ENCODE measurements at regions not wholly inside any gene's neighbourhood (a gene's known extent, or its start where the extent isn't known, plus 50 kb on each side); places are given as distances from the start of the nearest gene placed in this dataset.
"Not testable (repeated sequence)": the region's sequence is repeated elsewhere in the genome, so short reads cannot be mapped to it uniquely, and the experiment has no call there.

DNA sequence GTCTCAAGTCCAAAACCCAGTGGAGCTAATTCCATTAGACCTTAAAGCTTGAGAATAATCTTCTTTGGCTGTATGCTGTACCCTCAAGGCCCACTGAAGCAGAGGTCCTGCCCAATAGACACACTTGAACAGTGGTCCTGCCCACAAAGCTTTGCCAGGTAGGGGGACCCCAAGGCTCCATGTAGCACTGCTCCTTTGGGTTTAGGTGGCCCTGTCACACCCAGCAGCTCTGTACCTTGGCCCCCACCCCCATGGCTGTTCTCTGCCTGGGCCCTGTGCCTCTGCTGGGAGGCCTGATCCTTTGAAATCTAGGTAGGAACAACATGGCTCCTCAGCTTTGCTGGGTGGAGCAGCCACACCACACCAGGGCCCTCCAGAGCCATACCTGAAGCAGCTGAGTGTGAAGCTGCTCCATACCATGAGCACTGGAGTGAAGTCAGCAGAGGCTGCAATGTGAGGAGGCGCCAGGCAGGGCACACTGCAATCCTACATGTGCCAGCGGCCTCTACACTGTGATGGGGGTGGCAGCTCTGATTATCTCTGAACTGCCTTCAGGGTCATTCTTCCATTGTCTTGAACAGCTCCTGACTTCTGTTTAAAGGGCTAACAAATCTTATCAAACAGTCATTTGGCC is 188.0 kb upstream of the CCDC54 start:
- TF ChIP-seq ZFX (IDR thresholded peaks at IDR 0.05; ENCODE audit: borderline replicate concordance): no peak
- TF ChIP-seq, protein P1, sequence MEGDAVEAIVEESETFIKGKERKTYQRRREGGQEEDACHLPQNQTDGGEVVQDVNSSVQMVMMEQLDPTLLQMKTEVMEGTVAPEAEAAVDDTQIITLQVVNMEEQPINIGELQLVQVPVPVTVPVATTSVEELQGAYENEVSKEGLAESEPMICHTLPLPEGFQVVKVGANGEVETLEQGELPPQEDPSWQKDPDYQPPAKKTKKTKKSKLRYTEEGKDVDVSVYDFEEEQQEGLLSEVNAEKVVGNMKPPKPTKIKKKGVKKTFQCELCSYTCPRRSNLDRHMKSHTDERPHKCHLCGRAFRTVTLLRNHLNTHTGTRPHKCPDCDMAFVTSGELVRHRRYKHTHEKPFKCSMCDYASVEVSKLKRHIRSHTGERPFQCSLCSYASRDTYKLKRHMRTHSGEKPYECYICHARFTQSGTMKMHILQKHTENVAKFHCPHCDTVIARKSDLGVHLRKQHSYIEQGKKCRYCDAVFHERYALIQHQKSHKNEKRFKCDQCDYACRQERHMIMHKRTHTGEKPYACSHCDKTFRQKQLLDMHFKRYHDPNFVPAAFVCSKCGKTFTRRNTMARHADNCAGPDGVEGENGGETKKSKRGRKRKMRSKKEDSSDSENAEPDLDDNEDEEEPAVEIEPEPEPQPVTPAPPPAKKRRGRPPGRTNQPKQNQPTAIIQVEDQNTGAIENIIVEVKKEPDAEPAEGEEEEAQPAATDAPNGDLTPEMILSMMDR (IDR thresholded peaks at IDR 0.05): no peak
- H3K27ac ChIP-seq: no peak overlapping the region

DNA sequence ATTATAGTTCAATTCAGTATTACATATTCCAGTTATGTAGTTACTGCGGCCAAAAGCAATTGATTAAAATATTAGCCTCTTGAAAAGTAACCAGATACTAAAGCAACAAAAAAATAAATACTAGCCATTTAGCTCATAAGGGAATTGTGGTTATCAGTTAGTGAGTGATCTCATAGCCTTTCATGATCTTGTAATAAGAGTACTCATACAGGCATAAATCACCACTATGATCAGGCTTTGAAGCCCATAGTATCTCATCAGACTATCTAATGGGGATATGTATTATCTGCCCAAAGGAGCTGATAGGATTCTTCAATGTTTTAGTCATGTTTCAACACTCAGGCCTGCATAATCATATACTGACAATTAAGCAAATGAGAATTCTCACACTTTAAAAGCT is 184.1 kb upstream of the CCDC54 start:
- TF ChIP-seq, protein P1 (IDR thresholded peaks at IDR 0.05): no peak
- TF ChIP-seq ZFX (IDR thresholded peaks at IDR 0.05; ENCODE audit: borderline replicate concordance): no peak
- H3K27ac ChIP-seq: no peak overlapping the region

DNA sequence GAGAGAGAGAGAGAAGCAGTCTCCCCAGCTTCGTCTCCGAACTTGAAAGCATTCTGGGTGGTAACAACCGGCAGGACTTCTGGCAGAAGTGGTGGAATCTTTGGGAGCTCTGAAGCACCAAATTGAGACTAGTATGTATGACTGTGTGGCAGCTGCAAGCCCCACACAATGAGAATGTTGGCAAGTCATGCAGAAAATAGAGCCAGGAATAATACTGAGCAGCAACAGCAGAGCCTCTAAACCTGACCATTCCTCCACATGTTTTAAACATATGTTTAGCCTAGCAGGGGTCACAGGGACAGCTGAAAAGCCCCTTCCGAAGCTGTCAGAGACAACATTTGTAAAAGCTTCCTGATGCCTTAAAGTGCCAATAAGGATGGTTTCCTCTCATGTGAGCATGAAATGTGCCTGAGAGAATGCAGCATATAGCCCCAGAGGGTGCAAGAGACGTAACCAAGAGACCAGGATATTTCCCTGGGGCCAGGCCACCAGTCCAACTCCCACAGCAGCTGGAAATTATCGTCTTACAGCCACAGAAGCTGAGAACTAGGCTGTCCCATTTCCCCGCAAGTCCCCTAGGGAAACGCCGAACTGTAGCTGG is 178.6 kb upstream of the CCDC54 start:
- H3K27ac ChIP-seq: no peak overlapping the region
- TF ChIP-seq, protein P1 (IDR thresholded peaks at IDR 0.05): no peak
- TF ChIP-seq ZFX (IDR thresholded peaks at IDR 0.05; ENCODE audit: borderline replicate concordance): no peak

DNA sequence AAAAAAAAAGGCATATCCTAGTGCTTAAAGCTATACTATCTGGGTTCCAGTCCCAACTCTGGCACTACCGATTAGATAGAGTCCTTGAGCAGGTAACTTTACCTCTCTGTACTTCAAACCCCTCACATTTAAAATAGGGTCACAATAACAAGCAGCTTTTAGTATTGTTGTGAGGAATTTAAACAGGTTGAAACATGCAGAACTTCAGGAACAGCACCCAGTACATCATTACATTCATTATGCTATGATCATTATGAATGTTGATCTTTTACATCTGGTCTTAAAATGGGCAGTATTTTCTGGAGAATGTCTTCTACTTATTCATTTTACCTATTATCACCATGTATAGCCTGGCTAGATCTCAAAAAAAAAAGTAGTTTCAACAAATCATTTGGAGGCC is 176.1 kb upstream of the CCDC54 start:
- H3K27ac ChIP-seq: no peak overlapping the region
- TF ChIP-seq, protein P1 (IDR thresholded peaks at IDR 0.05): no peak
- TF ChIP-seq ZFX (IDR thresholded peaks at IDR 0.05; ENCODE audit: borderline replicate concordance): no peak

DNA sequence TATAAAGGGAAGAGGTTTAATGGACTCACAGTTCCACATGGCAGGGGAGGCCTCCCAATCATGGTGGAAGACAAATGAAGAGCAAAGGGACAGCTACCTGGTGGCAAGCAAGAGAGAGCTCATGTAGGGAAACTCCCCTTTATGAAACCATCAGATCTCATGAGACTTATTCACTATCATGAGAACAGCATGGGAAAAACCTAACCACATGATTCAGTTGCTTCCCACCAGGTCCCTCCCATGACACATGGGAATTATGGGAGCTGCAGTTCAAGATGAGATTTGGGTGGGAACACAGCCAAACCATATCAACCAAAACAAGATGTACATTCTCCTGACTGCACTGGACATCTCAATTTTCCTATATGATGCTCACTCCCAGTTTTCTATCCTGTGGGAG is 174.4 kb upstream of the CCDC54 start:
- not testable (repeated sequence) for H3K27ac ChIP-seq

DNA sequence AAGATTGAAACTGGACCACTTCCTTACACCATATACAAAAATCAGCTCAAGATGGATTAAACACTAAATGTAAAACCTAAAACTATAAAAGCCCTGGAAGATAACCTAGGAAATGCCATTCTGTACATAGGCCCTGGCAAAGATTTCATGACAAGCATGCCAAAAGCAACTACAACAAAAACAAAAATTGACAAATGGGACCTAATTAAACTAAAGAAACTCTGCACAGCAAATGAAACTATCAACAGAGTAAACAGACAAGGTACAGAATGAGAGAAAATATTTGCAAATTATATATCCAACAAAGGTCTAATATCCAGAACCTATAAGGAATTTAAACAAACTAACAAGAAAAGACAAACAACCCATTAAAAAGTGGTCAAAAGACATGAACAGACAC is 173.1 kb upstream of the CCDC54 start:
- TF ChIP-seq, protein P1 (IDR thresholded peaks at IDR 0.05): no peak
- no peak for TF ChIP-seq ZFX (IDR thresholded peaks at IDR 0.05; ENCODE audit: borderline replicate concordance)
- no peak overlapping the region for H3K27ac ChIP-seq

DNA sequence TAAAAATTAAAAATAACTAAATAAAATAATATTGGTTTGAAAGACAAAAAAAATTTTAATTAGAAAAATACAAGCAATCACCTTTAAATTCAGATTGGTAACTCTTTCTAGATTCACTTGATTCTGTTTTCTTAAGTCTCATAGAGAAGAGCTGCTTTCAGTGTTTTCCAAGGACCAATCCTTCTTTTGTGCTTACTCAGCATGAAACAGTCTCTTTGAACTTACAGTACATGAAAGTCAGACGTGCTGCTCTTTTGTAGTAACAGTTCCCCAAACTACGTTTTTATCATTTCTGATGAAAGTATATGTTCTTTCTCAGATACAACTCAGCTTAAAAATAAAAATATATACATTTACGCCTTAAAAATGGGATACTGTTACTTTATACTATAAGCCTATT is 171.9 kb upstream of the CCDC54 start:
- TF ChIP-seq, protein P1 (IDR thresholded peaks at IDR 0.05): no peak
- no peak for TF ChIP-seq ZFX (IDR thresholded peaks at IDR 0.05; ENCODE audit: borderline replicate concordance)
- H3K27ac ChIP-seq: no peak overlapping the region

DNA sequence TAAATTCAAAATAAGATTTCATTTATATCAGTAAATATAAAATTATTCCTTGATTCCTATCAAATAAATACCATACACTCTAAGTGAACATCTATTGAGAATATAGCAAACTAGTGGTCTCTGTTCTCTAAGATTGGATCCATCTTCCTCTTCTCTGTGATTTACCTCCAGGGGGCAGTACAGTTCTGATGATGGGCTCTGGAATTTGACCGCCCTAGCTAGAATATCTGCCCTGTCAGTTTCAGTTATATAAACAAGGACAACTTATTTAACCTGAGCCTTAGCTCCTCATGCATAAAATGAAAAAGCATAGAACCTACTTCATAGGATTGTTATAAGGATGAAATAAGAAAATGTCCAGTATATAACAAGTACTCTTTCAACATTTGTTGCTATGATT is 171.1 kb upstream of the CCDC54 start:
- no peak for TF ChIP-seq ZFX (IDR thresholded peaks at IDR 0.05; ENCODE audit: borderline replicate concordance)
- TF ChIP-seq, protein P1 (IDR thresholded peaks at IDR 0.05): peak; percentile 81
- no peak overlapping the region for H3K27ac ChIP-seq

All from 22Rv1 (cell line).